Left kidney (tissue), 1 donor: ENCODE measurements at regions not wholly inside any gene's neighbourhood (a gene's known extent, or its start where the extent isn't known, plus 50 kb on each side); places are given as distances from the start of the nearest gene placed in this dataset.

ENCODE experiments used
- DNase-seq: peaks from one replicate; pipeline ENCODE4 v3.0.0-alpha.2; 2013

GRCh38 chr18:41351430-41351829 lies 603.6 kb upstream of the PIK3C3 start:
- no peak for DNase-seq

DNA sequence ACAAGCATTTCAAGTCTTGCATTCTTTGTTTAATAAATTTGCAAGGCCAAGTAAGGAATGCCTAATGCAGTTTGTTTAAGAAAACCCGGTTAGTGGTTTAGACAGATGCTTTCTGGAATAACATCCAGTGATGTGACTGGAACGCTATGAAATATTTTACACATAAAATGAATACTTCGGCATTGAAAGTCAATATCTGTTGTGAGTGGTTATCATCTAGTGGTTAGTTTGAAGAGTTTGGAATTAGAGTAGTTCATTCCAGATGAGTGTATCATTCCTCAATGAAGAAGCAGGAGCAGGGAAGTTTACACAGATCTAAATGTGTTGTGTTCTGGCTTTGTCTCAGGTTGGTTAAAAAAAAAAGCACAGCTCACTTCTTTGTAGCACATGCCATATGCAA lies 608.0 kb upstream of the PIK3C3 start:
- no peak for DNase-seq

GRCh38 chr18:41343808-41344207 lies 611.2 kb upstream of the PIK3C3 start:
- DNase-seq: no peak

DNA sequence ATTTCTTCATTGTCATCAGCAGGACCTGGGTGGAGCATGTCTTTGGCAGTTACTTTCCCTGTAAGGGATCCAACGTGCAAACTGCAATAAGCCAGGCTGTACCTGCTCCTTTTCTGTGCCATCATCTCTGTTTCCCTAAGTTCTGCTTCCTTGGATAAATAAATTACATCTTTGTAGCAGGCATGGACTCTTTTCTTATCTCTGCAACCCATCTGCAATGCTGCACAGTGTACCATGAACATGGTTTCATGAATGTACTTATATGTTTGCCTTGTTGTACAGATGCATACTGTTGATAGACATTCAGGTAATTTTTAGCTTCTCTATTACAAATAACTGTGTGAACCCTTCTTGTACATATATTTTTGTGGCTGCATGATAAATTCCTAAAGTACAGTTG lies 616.7 kb upstream of the PIK3C3 start:
- DNase-seq: no peak

GRCh38 chr18:41331661-41332060 lies 623.4 kb upstream of the PIK3C3 start:
- DNase-seq: no peak

GRCh38 chr18:41326311-41326710 lies 628.7 kb upstream of the PIK3C3 start:
- DNase-seq: no peak

DNA sequence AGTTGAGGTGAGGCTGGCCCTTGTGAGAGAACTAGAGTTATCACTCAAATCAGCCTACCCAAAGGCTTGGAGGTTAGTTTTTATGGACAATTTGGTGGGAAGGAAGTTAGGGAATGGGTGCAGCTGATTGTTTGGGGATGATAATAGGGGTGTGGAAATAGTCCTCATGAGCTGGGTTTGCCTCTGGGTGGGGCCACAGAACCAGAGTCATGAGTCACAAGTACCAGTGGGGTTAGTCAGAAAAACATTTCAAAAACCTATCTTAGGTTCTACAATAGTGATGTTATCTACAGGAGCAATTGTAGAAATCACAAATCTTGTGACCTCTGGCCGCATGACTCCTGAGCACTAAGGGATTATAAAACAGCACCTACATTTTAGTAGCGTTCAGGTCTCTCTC lies 630.1 kb upstream of the PIK3C3 start:
- DNase-seq: no peak

DNA sequence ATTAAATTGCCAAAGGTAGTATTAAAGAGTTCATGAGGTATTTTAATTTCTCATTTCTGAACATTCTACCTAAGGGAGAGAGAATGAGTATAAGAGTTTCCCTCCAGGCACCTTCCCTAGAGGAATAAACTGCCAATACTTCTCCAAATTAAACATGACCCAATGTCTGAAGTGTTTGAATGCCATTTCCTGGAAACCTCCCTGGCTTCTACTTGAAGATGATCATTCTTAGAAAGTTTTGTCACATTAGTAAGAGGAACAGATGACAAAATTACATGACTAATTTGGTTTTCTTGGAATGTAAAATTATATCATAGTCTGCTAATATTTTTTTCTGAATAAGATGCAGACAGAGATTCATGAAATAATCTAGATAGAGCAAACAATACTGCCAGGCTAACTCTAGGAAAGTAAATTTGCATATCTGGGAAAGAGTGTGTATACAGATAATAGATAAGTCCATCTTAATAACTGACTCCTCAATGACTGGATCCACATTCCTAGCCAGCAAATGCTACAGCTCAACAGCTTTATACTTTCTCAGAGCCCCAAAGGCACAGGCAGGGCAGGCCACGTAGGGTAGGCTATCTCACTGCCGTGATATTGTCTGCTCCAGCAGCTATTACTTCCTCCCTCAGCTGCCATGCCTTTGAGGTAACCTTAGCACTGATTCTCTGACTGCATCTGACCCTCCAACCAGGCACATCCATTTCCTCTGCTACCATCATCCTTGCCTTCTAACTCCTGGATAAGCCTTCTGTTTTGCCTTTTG lies 630.8 kb upstream of the PIK3C3 start:
- DNase-seq: no peak

DNA sequence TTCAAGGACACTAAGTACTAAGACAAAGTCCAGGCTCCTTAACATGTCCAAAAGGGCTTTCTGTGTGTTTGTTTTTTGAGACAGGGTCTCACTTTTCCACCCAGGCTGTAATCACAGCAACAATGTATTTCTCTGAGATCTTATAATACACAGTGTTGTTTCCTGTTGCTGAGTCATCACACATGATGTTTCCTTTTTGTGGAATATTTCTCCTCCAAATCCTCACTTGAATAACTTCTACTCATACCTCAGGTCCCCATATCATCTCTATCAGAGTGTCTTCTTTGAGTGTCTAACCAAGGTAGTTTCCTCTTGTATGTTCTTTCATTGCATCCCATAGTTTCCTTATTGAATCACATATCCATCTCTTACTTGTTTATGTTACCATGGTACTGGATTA lies 632.0 kb upstream of the PIK3C3 start:
- no peak for DNase-seq

- peak; percentile 15 for DNase-seq
Observed at GRCh38 chr18:41320100-41320499, 634.9 kb upstream of the PIK3C3 start.

DNA sequence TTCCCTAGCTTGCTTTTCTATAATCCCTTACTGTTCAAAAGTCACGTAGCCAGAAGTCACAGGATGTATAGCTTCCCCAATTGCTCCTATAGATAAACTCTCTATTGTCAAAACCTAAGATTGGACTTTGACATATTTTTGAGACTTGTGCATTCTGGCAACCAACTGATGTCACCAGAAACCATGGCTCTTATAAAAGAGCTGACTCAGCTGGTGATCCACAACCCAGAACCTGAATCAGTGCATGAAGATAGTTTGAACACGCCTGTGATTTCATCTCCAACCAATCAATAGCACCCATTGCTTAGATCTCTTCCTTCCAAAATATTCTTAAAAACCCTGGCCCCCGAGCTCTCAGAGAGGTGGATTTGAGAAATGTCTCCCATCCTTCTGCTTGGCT lies 639.9 kb upstream of the PIK3C3 start:
- DNase-seq: no peak

DNA sequence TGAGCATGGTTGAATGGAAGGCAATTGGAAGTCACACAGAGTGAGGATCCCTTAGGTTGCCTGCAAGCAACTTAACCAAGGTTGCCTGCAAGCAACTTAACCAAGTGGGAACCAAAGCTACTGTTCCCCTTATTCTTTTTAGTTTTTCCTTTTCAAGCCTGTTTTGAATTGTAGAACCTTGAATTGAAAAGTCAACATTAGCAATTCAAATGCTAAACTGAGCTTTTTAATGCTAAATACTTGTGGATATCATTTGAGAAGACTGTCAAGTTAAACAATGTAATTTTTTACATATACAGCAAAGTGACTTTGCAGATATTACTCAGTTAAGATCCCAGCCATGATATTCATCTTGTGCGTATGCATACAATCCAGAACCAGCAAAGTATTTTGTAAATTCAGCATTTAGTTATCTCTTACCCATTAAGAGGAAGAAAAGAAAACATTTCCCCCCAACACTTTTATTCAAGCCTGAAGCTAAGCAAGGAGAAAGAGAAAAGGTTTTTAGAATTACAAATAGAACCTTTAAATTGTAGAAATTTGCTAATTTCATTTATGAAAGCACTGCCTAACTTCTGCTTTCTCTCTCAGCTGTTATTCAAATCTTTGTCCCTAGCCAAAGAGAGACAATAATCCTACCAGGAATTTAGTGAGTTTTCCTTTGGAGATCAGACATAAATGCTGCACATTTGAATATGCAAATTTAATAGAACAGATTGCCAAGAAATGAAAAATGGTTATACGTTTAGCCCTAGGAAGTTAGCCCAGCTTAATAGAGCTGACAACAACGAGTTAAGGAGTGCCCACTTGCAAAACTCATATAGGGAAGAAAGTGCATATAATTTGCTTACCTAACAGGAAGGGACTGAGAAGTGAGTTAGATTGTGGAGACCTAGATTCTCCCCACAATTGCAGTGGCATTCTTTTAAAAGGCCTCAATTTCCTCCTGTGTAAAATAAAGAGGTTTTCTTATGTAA lies 643.2 kb upstream of the PIK3C3 start:
- no peak for DNase-seq

- no peak for DNase-seq
Observed at GRCh38 chr18:41297740-41298139, 657.3 kb upstream of the PIK3C3 start.

DNA sequence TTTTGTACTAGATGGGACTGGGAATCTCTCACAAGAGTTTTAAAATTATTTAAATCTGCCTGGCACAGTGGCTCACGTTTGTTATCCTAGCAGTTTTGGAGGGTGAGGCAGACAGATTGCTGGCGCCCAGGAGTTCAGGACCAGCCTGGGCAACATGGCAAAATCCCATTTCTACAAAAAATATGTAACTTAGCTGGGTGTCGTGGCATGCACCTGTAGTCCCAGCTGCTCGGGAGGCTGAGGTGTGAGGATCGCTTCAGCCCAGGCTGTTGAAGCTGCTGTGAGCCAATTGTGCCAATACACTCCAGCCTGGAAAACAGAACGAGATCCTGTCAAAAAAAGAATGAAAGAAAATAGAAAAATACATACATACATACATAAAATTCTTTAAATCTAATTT lies 685.7 kb upstream of the PIK3C3 start:
- DNase-seq: no peak

DNA sequence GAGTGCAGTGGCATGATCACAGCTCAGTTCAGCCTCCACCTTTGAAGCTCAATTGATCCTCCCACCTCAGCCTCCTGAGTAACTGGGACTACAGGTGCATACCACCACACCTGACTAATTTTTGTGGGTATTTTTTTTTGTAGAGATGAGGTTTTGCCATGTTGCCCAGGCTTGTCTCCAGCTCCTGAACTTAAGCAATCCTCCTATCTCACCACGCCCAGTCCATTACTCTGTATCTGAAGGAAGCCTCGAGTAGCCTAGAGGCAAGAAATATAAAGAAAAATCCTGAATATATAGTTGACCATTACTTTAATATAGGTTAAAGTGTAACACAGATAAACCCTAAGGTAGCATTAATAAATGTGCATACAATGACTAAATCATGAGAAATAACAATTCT lies 686.8 kb upstream of the PIK3C3 start:
- DNase-seq: no peak

- DNase-seq: peak; percentile 18
Observed at GRCh38 chr18:41266616-41267015, 688.4 kb upstream of the PIK3C3 start.

- no peak for DNase-seq
Observed at GRCh38 chr18:41266204-41266603, 688.8 kb upstream of the PIK3C3 start.

GRCh38 chr18:41265047-41265446 lies 690.0 kb upstream of the PIK3C3 start:
- peak; percentile 24 for DNase-seq

DNA sequence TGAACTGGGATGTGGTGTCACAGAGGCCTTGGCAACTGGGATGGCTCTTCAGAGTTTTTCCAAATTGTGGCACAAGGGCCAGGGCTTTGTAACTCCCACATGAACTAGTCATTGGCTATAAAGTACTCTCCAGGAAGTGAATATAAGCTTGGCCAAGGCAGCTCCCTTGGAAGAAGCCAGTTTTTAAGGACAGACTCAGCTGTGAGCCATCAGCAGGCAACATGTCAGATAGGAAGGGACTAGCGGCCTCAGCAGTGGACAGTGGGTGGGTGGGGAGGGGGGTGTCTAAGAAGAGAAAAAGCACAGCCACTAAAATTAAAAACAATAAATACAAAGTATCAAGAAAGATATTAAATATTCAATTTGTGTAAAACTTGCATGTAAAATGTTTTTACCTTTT lies 691.1 kb upstream of the PIK3C3 start:
- no peak for DNase-seq

GRCh38 chr18:41262688-41263087 lies 692.3 kb upstream of the PIK3C3 start:
- no peak for DNase-seq

DNA sequence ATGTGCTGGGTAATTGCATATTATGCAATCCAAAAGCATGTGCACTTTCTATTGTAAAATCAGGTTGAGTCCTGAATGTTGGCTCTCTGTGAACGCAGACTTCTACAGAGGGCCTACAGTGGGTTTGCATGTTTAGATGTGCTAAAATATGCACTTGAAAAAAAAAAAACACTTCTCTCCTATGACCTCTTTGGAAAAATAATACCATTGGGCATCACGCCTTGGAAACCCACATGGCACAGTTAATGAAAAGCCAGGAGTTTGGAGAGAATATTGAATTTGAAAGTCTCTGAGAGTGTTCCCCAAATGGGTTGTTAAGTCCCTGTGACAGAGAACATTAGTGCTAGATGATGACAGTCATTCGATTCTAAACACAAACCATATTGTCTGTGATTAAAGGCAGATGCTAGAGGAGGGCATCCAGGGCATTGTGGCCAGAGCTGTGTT lies 710.4 kb upstream of the PIK3C3 start:
- DNase-seq: no peak

- DNase-seq: no peak
Observed at GRCh38 chr18:41237317-41237716, 717.7 kb upstream of the PIK3C3 start.

DNA sequence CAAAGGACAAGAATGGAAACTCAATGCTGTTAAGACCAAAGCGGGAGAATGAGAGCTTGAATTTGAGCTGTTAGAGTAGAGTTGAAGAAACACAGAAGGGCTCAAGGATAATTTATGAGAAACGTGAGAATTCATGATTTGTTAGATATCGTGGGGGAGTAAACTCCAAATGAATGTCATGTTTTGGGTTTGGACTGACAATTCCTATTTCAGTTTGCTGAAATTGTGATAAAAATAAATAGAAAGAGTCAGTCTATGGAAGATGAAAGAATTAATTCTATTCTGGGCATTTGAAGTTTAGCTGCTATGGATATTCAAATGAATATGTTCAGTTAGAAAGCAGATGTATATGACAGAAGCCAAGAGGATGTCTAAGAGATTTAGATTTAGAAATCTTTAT lies 723.4 kb upstream of the PIK3C3 start:
- no peak for DNase-seq
